HCT116 (cell line): ENCODE measurements at regions not wholly inside any gene's neighbourhood (a gene's known extent, or its start where the extent isn't known, plus 50 kb on each side); places are given as distances from the start of the nearest gene placed in this dataset.

Experiments
- ATAC-seq: fragments of 200-7000 bp; cut with Tn5 transposase; 2 replicates; pipeline ENCODE4 v1.9.1; 2020; ENCODE audit warnings: mild to moderate bottlenecking, moderate library complexity
- BruUV-seq: library from RNA; stranded (reverse); fragments of 400-500 nt; replicated peaks from 2 replicates; lab custom pipeline; 2021; lab: Mats Ljungman, UMichigan
- CTCF ChIA-PET: fragments of 300-600 bp; sonication (Branson Sonifier 250); formaldehyde crosslinking; loops from one replicate; lab custom pipeline; 2021; ENCODE audit warnings: antibody characterized with exemption; lab: Charles Lee
- POLR2A ChIA-PET: fragments of 300-600, 350-600 bp; sonication (Branson Sonifier 250); formaldehyde crosslinking; loops from one replicate; lab custom pipeline; 2021; ENCODE audit warnings: antibody characterized with exemption; lab: Charles Lee
- RAD21 ChIA-PET, 2 experiments: fragments of 300-600 bp; sonication (Branson Sonifier 250); formaldehyde crosslinking; loops; one replicate each; lab custom pipeline; 2023; ENCODE audit warnings: low total read pairs in 2 of 2; ENCODE audit not compliant: uncharacterized antibody in 2 of 2, unreplicated experiment in 2 of 2, low non-redundant PET in 1 of 2; lab: Charles Lee
- DNase-seq: peaks from one replicate; pipeline ENCODE4 v3.0.0-alpha.2; 2010; ENCODE audit warnings: low read depth, low spot score
- H2AFZ ChIP-seq: fragments of 200-600 bp; shearing (Covaris generic), sonication (generic); 2 replicates; pipeline ENCODE4 v1.6.1; 2017; ENCODE audit warnings: low read depth, mixed run types, mixed read lengths, antibody characterized with exemption, low read length; ENCODE audit not compliant: poor library complexity, severe bottlenecking
- H3K27ac ChIP-seq: 2 replicates; pipeline ENCODE4 v1.5.1; 2012; ENCODE audit warnings: low read depth, low read length
- H3K27me3 ChIP-seq: fragments of 200-600 bp; sonication (generic); 2 replicates; pipeline ENCODE4 v1.6.1; 2016; ENCODE audit warnings: mixed run types, low read length, mixed read lengths; ENCODE audit not compliant: insufficient read depth
- H3K36me3 ChIP-seq, 2 experiments: fragments of 200-500 bp in 1 of 2; fragments of 200-600 bp in 1 of 2; sonication (Bioruptor generic) in 1 of 2; sonication (generic) in 1 of 2; 2 replicates each; pipeline versions ENCODE4 v1.5.1 to v1.6.1; 2014 to 2016; ENCODE audit warnings: low read length in 2 of 2, inconsistent platforms in 1 of 2, mixed read lengths in 1 of 2, mixed run types in 1 of 2; ENCODE audit not compliant: insufficient read depth in 2 of 2, control insufficient read depth in 1 of 2
- H3K4me1 ChIP-seq, 2 experiments: fragments of 200-600 bp in 1 of 2; sonication (generic) in 1 of 2; 2 replicates each; pipeline versions ENCODE4 v1.5.1 to v1.6.1; 2012 to 2017; ENCODE audit warnings: low read length in 2 of 2, inconsistent platforms in 1 of 2, mild to moderate bottlenecking in 1 of 2, mixed read lengths in 1 of 2, mixed run types in 1 of 2, moderate library complexity in 1 of 2; ENCODE audit not compliant: insufficient read depth in 2 of 2, control insufficient read depth in 1 of 2
- H3K4me2 ChIP-seq: fragments of 200-600 bp; sonication (generic); 2 replicates; pipeline ENCODE4 v1.6.1; 2017; ENCODE audit warnings: mixed run types, low read length, mixed read lengths
- H3K4me3 ChIP-seq, 2 experiments: fragments of 200-600 bp in 1 of 2; sonication (generic) in 1 of 2; replicated peaks in 1 of 2; 2 replicates each; pipeline ENCODE4 v1.5.1; 2011 to 2016; ENCODE audit warnings: low read length in 2 of 2, control low read depth in 1 of 2, low read depth in 1 of 2, mild to moderate bottlenecking in 1 of 2, mixed read lengths in 1 of 2, mixed run types in 1 of 2
- H3K79me2 ChIP-seq: fragments of 200-600 bp; sonication (generic); 2 replicates; pipeline ENCODE4 v1.6.1; 2017; ENCODE audit warnings: mild to moderate bottlenecking, mixed run types, low read length, moderate library complexity, mixed read lengths; ENCODE audit not compliant: insufficient read depth
- H3K9ac ChIP-seq: fragments of 200-600 bp; sonication (generic); 2 replicates; pipeline ENCODE4 v1.6.1; 2016; ENCODE audit warnings: low read length, mixed read lengths
- H3K9me2 ChIP-seq: fragments of 200-600 bp; sonication (generic), shearing (Covaris generic); 2 replicates; pipeline ENCODE4 v1.6.1; 2017; ENCODE audit warnings: mixed run types, mild to moderate bottlenecking, moderate library complexity; ENCODE audit not compliant: insufficient read depth
- H3K9me3 ChIP-seq, 2 experiments: fragments of 200-500 bp in 1 of 2; fragments of 200-600 bp in 1 of 2; sonication (Bioruptor generic) in 1 of 2; sonication (generic) in 1 of 2; 2 replicates each; pipeline ENCODE4 v1.6.1; 2014 to 2017; ENCODE audit warnings: low read length in 2 of 2, mixed read lengths in 2 of 2, inconsistent platforms in 1 of 2, low read depth in 1 of 2, mild to moderate bottlenecking in 1 of 2, mixed run types in 1 of 2, moderate library complexity in 1 of 2; ENCODE audit not compliant: control insufficient read depth in 1 of 2, insufficient read depth in 1 of 2
- H4K20me1 ChIP-seq: fragments of 200-600 bp; sonication (generic), shearing (Covaris generic); 2 replicates; pipeline ENCODE4 v1.6.1; 2017; ENCODE audit warnings: mixed run types, mild to moderate bottlenecking, moderate library complexity; ENCODE audit not compliant: insufficient read depth
- CEBPB ChIP-seq: IDR thresholded peaks from 2 replicates; pipeline ENCODE4 v1.6.1; 2012; ENCODE audit warnings: low read depth
- CTCF ChIP-seq, 3 experiments: fragments of 200-600 bp in 1 of 3; sonication (generic) in 1 of 3; IDR thresholded peaks in 2 of 3; conservative IDR thresholded peaks in 1 of 3; 2 replicates each; pipeline ENCODE4 v1.5.1; 2012 to 2017; ENCODE audit warnings: low read depth in 2 of 3, low read length in 2 of 3, antibody characterized with exemption in 1 of 3, borderline replicate concordance in 1 of 3, control low read depth in 1 of 3, mild to moderate bottlenecking in 1 of 3, mixed read lengths in 1 of 3, mixed run types in 1 of 3, moderate library complexity in 1 of 3; ENCODE audit not compliant: insufficient read depth in 1 of 3
- EGR1 ChIP-seq: IDR thresholded peaks from 2 replicates; pipeline ENCODE4 v1.6.1; 2012; ENCODE audit warnings: low read depth
- ELF1 ChIP-seq: IDR thresholded peaks from 2 replicates; pipeline ENCODE4 v1.6.1; 2012; ENCODE audit warnings: low read depth, borderline replicate concordance
- FOSL1 ChIP-seq: IDR thresholded peaks from 2 replicates; pipeline ENCODE4 v1.6.1; 2012; ENCODE audit warnings: low read depth
- JUND ChIP-seq: IDR thresholded peaks from 2 replicates; pipeline ENCODE4 v1.6.1; 2012
- MAX ChIP-seq: IDR thresholded peaks from 2 replicates; pipeline ENCODE4 v1.6.1; 2012
- POLR2A ChIP-seq: IDR thresholded peaks from 2 replicates; pipeline ENCODE4 v1.7.0; 2011; ENCODE audit warnings: borderline replicate concordance; ENCODE audit not compliant: insufficient read depth, insufficient read length; ENCODE audit errors: extremely low read depth
- POLR2AphosphoS5 ChIP-seq: IDR thresholded peaks from 2 replicates; pipeline ENCODE4 v1.6.1; 2011; ENCODE audit warnings: mild to moderate bottlenecking, low read depth, low read length, moderate library complexity
- REST ChIP-seq: IDR thresholded peaks from 2 replicates; pipeline ENCODE4 v1.6.1; 2012; ENCODE audit warnings: low read depth
- SIN3A ChIP-seq: IDR thresholded peaks from 2 replicates; pipeline ENCODE4 v1.6.1; 2012; ENCODE audit warnings: low read depth
- SP1 ChIP-seq: IDR thresholded peaks from 2 replicates; pipeline ENCODE4 v1.6.1; 2012; ENCODE audit warnings: low read depth
- TCF7L2 ChIP-seq: IDR thresholded peaks from 2 replicates; pipeline ENCODE4 v1.7.0; 2011; ENCODE audit warnings: borderline replicate concordance, inconsistent platforms; ENCODE audit not compliant: insufficient read depth, insufficient read length; ENCODE audit errors: extremely low read depth
- ZNF274 ChIP-seq: fragments of 200-500 bp; sonication (Bioruptor generic); IDR thresholded peaks from 2 replicates; pipeline ENCODE4 v1.6.1; 2014; ENCODE audit warnings: mild to moderate bottlenecking, low read depth, low read length, inconsistent platforms
- intact Hi-C: fragments of 100-400 bp; cut with micrococcal nuclease; formaldehyde crosslinking; loops from 2 replicates; pipeline ENCODE4 v1.10.0; 2022
- TF ChIP-seq, protein P1 (sequence below): IDR thresholded peaks from 2 replicates; pipeline ENCODE4 v1.6.1; 2012

DNA sequence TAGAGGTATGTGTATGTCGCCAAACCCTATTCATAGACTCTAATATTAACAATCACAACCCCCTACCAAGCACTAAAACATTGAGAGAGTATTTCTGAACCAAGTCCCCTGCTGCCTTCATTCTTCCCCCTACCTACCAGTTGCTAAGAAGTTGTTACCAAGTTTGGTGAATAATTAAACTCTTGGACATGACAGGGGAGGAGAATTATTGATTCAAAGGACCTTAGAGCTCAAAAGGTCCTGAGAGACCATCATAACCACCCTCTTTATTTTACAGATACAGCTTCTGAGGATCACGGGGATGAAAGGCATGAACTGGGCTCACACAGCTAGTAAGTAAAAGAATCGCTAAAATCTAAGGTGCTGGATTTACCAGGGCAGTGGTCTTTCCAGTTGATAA is 204.1 kb downstream of the PIK3C3 start:
- intact Hi-C loops, result no loop called here
- no peaks in the 10 kb centered on the region for H3K36me3 ChIP-seq
- POLR2A ChIA-PET, result no interaction called here

GRCh38 chr18:42163321-42163720 is 208.3 kb downstream of the PIK3C3 start:
- ChIA-PET POLR2A (no interaction called here), RAD21 (no interaction called here), CTCF (no interaction called here)
- ATAC-seq (no peak), DNase-seq (no peak)
- H3K9me2 ChIP-seq, result no peaks in the 10 kb centered on the region
- H4K20me1 ChIP-seq, result no peaks in the 10 kb centered on the region
- H3K9ac ChIP-seq, result no peak overlapping the region
- H3K36me3 ChIP-seq, result no peaks in the 10 kb centered on the region
- no peaks in the 10 kb centered on the region for H3K9me3 ChIP-seq
- no TSS peak for BruUV-seq
- H2AFZ ChIP-seq, result no peak overlapping the region
- intact Hi-C loops, result no loop called here
- no peak overlapping the region for H3K4me3 ChIP-seq
- H3K27me3 ChIP-seq, result no peaks in the 10 kb centered on the region
- H3K27ac ChIP-seq, result no peak overlapping the region
- H3K4me1 ChIP-seq, result no peaks in the 10 kb centered on the region
- TF ChIP-seq SIN3A (no peak), TCF7L2 (no peak), CEBPB (no peak), POLR2A (no peak), ZNF274 (no peak), ELF1 (no peak), EGR1 (no peak), REST (no peak), CTCF (IDR thresholded peaks at IDR 0.05 in 2 of 3, conservative IDR thresholded peaks at IDR 0.05 in 1 of 3; ENCODE audit: borderline replicate concordance in 1 of 3, insufficient read depth in 1 of 3, low read depth in 2 of 3, low read length in 2 of 3) (no peak), SP1 (no peak), FOSL1 (no peak), JUND (no peak), POLR2AphosphoS5 (no peak)
- TF ChIP-seq, protein P1, sequence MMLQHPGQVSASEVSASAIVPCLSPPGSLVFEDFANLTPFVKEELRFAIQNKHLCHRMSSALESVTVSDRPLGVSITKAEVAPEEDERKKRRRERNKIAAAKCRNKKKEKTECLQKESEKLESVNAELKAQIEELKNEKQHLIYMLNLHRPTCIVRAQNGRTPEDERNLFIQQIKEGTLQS, result no peak
- no peaks in the 10 kb centered on the region for H3K79me2 ChIP-seq
- H3K4me2 ChIP-seq, result no peak overlapping the region

More for the DNA sequence above, 204.1 kb downstream of the PIK3C3 start:
- H3K4me1 ChIP-seq, result no peaks in the 10 kb centered on the region
- no TSS peak for BruUV-seq
- no peak overlapping the region for H3K4me3 ChIP-seq
- H3K9me2 ChIP-seq, result no peaks in the 10 kb centered on the region
- H3K79me2 ChIP-seq, result no peaks in the 10 kb centered on the region
- H3K4me2 ChIP-seq, result no peak overlapping the region
- no peak overlapping the region for H3K9ac ChIP-seq
- RAD21 ChIA-PET, result no interaction called here
- CTCF ChIA-PET, result no interaction called here
- no peaks in the 10 kb centered on the region for H3K9me3 ChIP-seq
- no peak for ATAC-seq
- no peaks in the 10 kb centered on the region for H4K20me1 ChIP-seq
- no peak overlapping the region for H3K27ac ChIP-seq
- TF ChIP-seq MAX (no peak), ELF1 (no peak), JUND (no peak)
- DNase-seq, result no peak
- no peak overlapping the region for H2AFZ ChIP-seq
- no peaks in the 10 kb centered on the region for H3K27me3 ChIP-seq
